ENCODE measurements at regions not wholly inside any gene's neighbourhood (a gene's known extent, or its start where the extent isn't known, plus 50 kb on each side); places are given as distances from the start of the nearest gene placed in this dataset.

- TF ChIP-seq CTCF (IDR thresholded peaks at IDR 0.05) = no peak
- TF ChIP-seq POLR2A (IDR thresholded peaks at IDR 0.05) = no peak
These were observed 341.6 kb upstream of the CDH7 start for GRCh38 chr18:65409261-65409660.

Data from Peyer's patch (tissue), 4 donors.